ENCODE measurements at regions not wholly inside any gene's neighbourhood (a gene's known extent, or its start where the extent isn't known, plus 50 kb on each side); places are given as distances from the start of the nearest gene placed in this dataset.

DNA sequence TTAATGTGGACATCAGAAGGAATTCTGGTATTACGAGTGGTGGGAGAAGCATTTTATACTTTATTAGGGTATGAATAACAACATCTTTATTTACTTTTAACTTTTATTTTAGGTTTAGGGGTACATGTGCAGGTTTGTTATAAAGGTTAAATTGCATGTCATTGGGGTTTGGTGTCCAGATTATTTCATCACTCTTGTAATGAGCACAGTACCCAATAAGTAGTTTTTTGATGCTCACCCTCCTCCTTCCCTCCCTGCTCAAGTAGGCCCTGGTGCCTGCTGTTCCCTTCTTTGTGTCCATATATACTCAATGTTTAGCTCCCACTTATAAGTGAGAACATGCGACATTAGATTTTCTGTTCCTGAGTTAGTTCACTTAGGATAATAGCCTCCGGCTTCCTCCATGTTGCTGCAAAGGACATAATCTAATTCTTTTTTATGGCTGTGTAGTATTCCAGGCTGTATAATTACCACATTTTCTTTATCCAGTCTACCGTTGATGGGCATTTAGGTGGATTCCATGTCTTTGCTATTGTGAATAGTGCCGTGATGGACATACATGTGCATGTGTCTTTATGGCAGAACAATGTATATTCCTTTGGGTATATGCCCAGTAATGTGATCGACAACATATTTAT is 456.2 kb downstream of the XYLT1 start:
- H3K36me3 ChIP-seq: no peaks in the 10 kb centered on the region
- no peaks in the 10 kb centered on the region for H3K27me3 ChIP-seq (replicated peaks; ENCODE audit: insufficient read depth)
- no peaks in the 10 kb centered on the region for H3K9me3 ChIP-seq
- no peak for DNase-seq (ENCODE audit: low spot score)
- WGBS: 89% methylated on average over 6 of the region's 6 CpGs
- TF ChIP-seq, protein P1, sequence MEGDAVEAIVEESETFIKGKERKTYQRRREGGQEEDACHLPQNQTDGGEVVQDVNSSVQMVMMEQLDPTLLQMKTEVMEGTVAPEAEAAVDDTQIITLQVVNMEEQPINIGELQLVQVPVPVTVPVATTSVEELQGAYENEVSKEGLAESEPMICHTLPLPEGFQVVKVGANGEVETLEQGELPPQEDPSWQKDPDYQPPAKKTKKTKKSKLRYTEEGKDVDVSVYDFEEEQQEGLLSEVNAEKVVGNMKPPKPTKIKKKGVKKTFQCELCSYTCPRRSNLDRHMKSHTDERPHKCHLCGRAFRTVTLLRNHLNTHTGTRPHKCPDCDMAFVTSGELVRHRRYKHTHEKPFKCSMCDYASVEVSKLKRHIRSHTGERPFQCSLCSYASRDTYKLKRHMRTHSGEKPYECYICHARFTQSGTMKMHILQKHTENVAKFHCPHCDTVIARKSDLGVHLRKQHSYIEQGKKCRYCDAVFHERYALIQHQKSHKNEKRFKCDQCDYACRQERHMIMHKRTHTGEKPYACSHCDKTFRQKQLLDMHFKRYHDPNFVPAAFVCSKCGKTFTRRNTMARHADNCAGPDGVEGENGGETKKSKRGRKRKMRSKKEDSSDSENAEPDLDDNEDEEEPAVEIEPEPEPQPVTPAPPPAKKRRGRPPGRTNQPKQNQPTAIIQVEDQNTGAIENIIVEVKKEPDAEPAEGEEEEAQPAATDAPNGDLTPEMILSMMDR (IDR thresholded peaks at IDR 0.05): no peak
- no peak for TF ChIP-seq POLR2A (IDR thresholded peaks at IDR 0.05)
- no peak for TF ChIP-seq POLR2AphosphoS5 (IDR thresholded peaks at IDR 0.05)
- H3K27ac ChIP-seq: no peak overlapping the region
- no peak overlapping the region for H3K4me3 ChIP-seq
- no peaks in the 10 kb centered on the region for H3K4me1 ChIP-seq (replicated peaks)
- intact Hi-C loops (cut with DNase I): loop anchor here (5.0 kb wide), 1 partner anchor 67 kb away; no protein-coding TSS in a partner anchor

DNA sequence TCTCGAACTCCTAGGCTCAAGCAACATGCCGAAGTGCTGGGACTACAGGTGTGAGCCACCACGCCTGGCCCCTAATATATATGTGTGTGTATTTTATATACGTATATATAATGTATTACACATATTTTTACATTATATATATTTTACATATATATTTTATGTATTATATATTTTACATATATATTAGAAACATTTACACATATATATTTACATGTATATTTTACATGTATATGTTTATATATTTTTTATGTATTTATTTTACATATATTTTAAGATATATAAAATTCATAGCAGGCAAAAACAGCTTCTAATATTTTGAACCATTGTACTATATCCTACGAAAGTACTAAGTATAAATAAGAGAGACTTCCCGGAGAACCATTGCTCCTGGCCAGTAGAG is 455.1 kb downstream of the XYLT1 start:
- no peak for DNase-seq (ENCODE audit: low spot score)
- Histone ChIP-seq H3K4me1 (replicated peaks) (no peaks in the 10 kb centered on the region), H3K9me3 (no peaks in the 10 kb centered on the region), H3K27ac (no peak overlapping the region), H3K27me3 (replicated peaks; ENCODE audit: insufficient read depth) (no peaks in the 10 kb centered on the region), H3K36me3 (no peaks in the 10 kb centered on the region), H3K4me3 (no peak overlapping the region)
- TF ChIP-seq POLR2A (IDR thresholded peaks at IDR 0.05) (no peak), POLR2AphosphoS5 (IDR thresholded peaks at IDR 0.05) (no peak)
- 89% methylated on average over 6 of the region's 6 CpGs for WGBS
- intact Hi-C loops (cut with DNase I): no loop called here

DNA sequence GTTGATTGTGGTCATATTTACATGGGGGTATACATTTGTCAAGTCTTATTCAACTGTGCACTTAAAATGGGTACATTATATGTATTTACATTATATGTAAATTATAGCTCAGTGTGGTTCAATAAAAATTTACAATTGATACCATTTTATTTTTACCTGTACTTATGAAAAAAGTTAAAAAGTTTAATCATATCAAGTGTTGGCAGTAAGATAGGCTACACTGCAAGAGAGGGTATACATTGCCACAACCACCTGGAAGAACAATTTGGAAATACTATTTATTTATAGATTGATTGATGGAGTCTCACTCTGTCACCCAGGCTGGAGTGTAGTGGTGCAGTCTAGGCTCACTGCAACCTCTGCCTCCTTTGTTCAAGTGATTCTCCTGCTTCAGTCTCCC is 453.3 kb downstream of the XYLT1 start:
- H3K36me3 ChIP-seq: no peaks in the 10 kb centered on the region
- H3K4me3 ChIP-seq: no peak overlapping the region
- TF ChIP-seq POLR2A (IDR thresholded peaks at IDR 0.05): no peak
- TF ChIP-seq, protein P1 (IDR thresholded peaks at IDR 0.05): no peak
- no peak for TF ChIP-seq POLR2AphosphoS5 (IDR thresholded peaks at IDR 0.05)
- intact Hi-C loops (cut with DNase I): no loop called here
- H3K27ac ChIP-seq: no peak overlapping the region
- DNase-seq (ENCODE audit: low spot score): no peak
- H3K9me3 ChIP-seq: no peaks in the 10 kb centered on the region
- H3K27me3 ChIP-seq (replicated peaks; ENCODE audit: insufficient read depth): no peaks in the 10 kb centered on the region
- no peaks in the 10 kb centered on the region for H3K4me1 ChIP-seq (replicated peaks)

DNA sequence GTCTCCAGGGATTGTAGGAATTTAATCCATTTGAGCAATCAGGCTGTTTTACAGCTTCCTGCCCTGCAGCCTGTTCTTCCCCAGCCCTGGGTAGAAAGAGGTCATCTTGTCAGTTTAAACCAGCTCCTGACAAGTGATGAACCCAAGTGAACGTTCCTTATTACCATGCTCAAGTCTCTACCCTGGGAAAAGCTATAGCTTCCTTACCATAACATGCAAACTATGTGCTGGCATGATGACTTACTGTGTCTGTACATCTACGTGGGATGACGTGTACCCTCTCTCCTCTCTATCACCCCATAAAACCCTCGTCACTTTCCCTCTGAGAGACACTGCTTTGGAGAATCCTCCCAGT is 452.2 kb downstream of the XYLT1 start:
- intact Hi-C loops (cut with DNase I): no loop called here
- Histone ChIP-seq H3K36me3 (no peaks in the 10 kb centered on the region), H3K4me1 (replicated peaks) (no peaks in the 10 kb centered on the region), H3K27me3 (replicated peaks; ENCODE audit: insufficient read depth) (no peaks in the 10 kb centered on the region), H3K4me3 (no peak overlapping the region), H3K27ac (no peak overlapping the region), H3K9me3 (no peaks in the 10 kb centered on the region)
- DNase-seq (ENCODE audit: low spot score): no peak
- WGBS: 4% methylated on average over 4 of the region's 4 CpGs
- TF ChIP-seq, protein P1 (IDR thresholded peaks at IDR 0.05): no peak
- TF ChIP-seq POLR2A (IDR thresholded peaks at IDR 0.05): no peak
- TF ChIP-seq POLR2AphosphoS5 (IDR thresholded peaks at IDR 0.05): no peak

DNA sequence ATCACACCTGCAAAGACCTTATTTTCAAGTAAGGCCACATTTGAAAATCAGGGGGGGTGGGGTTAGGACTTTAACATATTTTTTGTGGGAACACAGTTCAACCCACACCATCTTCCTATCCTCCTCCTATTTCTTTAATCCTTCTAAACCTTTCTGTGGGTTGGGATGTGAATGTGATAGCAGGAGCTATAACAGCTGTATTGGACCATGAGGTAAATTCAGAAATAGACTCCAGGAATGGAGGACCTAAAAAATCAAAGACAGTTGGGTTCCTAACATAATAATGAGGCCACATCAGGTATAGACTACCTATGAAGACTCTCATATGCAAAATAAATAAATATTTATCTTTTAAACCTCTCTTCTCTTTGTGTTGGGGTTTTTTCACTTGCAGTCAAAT is 451.4 kb downstream of the XYLT1 start:
- intact Hi-C loops (cut with DNase I): no loop called here

More for the DNA sequence above, 451.4 kb downstream of the XYLT1 start:
- H3K27ac ChIP-seq: no peak overlapping the region
- no peaks in the 10 kb centered on the region for H3K27me3 ChIP-seq (replicated peaks; ENCODE audit: insufficient read depth)
- H3K36me3 ChIP-seq: no peaks in the 10 kb centered on the region
- no peak for DNase-seq (ENCODE audit: low spot score)
- no peaks in the 10 kb centered on the region for H3K9me3 ChIP-seq
- TF ChIP-seq, protein P1 (IDR thresholded peaks at IDR 0.05): no peak
- TF ChIP-seq POLR2AphosphoS5 (IDR thresholded peaks at IDR 0.05) (no peak), POLR2A (IDR thresholded peaks at IDR 0.05) (no peak)
- no peak overlapping the region for H3K4me3 ChIP-seq
- no peaks in the 10 kb centered on the region for H3K4me1 ChIP-seq (replicated peaks)

Measured in prostate gland (tissue), 2 donors.